ENCODE measurements at regions not wholly inside any gene's neighbourhood (a gene's known extent, or its start where the extent isn't known, plus 50 kb on each side); places are given as distances from the start of the nearest gene placed in this dataset.

DNA sequence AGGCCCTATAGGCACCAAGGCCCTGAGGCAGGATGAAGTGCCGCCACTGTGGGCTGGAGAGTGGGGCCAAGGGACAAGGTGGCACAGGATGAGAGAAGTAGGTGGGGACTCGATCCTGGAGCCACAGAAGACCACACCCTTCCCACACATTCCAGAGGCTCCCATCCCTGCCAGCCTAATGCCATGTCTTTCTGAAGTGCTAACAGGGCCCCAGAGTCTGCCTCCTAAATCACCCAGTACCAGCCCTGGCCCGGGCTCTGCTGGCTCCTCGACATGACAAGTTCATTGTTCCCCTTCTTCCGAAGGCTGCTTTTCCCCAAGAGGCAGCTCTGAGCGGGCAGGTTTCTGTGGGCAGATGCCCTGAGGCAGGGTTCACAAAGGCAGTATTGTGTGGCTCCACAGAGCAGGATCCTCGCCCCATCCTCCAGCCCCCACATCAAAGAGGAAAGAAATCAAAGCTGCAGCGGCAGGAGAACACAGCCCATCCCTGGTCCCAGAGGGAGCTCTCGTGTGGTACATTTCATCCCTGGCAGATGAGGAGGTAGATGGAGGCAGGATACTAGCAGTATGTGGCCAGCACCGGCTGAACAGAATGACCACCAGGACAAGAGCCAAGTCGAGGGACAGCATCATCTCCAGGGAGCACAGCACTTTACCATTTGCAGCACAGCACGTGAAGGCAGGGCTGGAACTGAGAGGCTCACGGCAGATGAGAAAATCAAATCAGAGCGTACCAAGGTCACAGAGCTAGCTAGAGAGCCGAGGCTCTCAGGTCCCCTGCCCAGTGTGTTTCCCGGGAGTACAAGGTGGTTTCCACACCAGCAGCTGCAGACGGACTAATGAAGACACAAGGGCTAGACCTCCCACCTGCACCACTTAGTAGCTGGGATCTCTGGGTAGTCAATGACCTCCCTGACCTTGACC is 64.8 kb downstream of the SYF2 start (continued):
- no peak for TF ChIP-seq POLR2AphosphoS2 (IDR thresholded peaks at IDR 0.05; ENCODE audit: low read depth, low read length)
- TF ChIP-seq, protein P1, sequence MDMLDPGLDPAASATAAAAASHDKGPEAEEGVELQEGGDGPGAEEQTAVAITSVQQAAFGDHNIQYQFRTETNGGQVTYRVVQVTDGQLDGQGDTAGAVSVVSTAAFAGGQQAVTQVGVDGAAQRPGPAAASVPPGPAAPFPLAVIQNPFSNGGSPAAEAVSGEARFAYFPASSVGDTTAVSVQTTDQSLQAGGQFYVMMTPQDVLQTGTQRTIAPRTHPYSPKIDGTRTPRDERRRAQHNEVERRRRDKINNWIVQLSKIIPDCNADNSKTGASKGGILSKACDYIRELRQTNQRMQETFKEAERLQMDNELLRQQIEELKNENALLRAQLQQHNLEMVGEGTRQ (IDR thresholded peaks at IDR 0.05; ENCODE audit: low read depth, low read length), result 0 out of 2 replicates have a peak, but pooled peaks have one; percentile 21
- TF ChIP-seq, protein P1 (CRISPR knock-in tag; IDR thresholded peaks at IDR 0.05; ENCODE audit: borderline replicate concordance), result no peak
- TF ChIP-seq ZNF788 (CRISPR knock-in tag; IDR thresholded peaks at IDR 0.05; ENCODE audit: borderline replicate concordance), result peak; percentile 84; the same call in 1 of the 2 replicates
- TF ChIP-seq ZNF720 (CRISPR knock-in tag; IDR thresholded peaks at IDR 0.05), result no peak
- TF ChIP-seq MAZ (IDR thresholded peaks at IDR 0.05; ENCODE audit: borderline replicate concordance, low read depth, low read length), result peak; percentile 69; the same call in 1 of the 2 replicates
- peak; percentile 42; the same call in 1 of the 2 replicates for TF ChIP-seq MAZ (CRISPR knock-in tag; IDR thresholded peaks at IDR 0.05; ENCODE audit: low read depth)
- peak; percentile 68 for TF ChIP-seq ZNF501 (CRISPR knock-in tag; IDR thresholded peaks at IDR 0.05)
- TF ChIP-seq SALL2 (CRISPR knock-in tag; IDR thresholded peaks at IDR 0.05), result peak; percentile 60
- TF ChIP-seq, protein P2, sequence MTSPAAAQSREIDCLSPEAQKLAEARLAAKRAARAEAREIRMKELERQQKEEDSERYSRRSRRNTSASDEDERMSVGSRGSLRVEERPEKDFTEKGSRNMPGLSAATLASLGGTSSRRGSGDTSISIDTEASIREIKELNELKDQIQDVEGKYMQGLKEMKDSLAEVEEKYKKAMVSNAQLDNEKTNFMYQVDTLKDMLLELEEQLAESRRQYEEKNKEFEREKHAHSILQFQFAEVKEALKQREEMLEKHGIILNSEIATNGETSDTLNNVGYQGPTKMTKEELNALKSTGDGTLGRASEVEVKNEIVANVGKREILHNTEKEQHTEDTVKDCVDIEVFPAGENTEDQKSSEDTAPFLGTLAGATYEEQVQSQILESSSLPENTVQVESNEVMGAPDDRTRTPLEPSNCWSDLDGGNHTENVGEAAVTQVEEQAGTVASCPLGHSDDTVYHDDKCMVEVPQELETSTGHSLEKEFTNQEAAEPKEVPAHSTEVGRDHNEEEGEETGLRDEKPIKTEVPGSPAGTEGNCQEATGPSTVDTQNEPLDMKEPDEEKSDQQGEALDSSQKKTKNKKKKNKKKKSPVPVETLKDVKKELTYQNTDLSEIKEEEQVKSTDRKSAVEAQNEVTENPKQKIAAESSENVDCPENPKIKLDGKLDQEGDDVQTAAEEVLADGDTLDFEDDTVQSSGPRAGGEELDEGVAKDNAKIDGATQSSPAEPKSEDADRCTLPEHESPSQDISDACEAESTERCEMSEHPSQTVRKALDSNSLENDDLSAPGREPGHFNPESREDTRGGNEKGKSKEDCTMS (CRISPR knock-in tag; conservative IDR thresholded peaks at IDR 0.05), result no peak
- TF ChIP-seq STAT5B (CRISPR knock-in tag; IDR thresholded peaks at IDR 0.05), result no peak
- TF ChIP-seq SALL1 (CRISPR knock-in tag; IDR thresholded peaks at IDR 0.05), result peak; percentile 92
- peak; percentile 80; the same call in 1 of the 2 replicates for TF ChIP-seq AKAP8 (CRISPR knock-in tag; IDR thresholded peaks at IDR 0.05)
- no peak for TF ChIP-seq KAT7 (CRISPR knock-in tag; IDR thresholded peaks at IDR 0.05; ENCODE audit: borderline replicate concordance)
- TF ChIP-seq, protein P3, sequence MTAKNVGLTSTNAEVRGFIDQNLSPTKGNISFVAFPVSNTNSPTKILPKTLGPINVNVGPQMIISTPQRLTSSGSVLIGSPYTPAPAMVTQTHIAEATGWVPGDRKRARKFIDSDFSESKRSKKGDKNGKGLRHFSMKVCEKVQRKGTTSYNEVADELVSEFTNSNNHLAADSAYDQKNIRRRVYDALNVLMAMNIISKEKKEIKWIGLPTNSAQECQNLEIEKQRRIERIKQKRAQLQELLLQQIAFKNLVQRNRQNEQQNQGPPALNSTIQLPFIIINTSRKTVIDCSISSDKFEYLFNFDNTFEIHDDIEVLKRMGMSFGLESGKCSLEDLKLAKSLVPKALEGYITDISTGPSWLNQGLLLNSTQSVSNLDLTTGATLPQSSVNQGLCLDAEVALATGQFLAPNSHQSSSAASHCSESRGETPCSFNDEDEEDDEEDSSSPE (CRISPR knock-in tag; IDR thresholded peaks at IDR 0.05), result peak; percentile 38; the same call in 1 of the 2 replicates
- TF ChIP-seq, protein P4, sequence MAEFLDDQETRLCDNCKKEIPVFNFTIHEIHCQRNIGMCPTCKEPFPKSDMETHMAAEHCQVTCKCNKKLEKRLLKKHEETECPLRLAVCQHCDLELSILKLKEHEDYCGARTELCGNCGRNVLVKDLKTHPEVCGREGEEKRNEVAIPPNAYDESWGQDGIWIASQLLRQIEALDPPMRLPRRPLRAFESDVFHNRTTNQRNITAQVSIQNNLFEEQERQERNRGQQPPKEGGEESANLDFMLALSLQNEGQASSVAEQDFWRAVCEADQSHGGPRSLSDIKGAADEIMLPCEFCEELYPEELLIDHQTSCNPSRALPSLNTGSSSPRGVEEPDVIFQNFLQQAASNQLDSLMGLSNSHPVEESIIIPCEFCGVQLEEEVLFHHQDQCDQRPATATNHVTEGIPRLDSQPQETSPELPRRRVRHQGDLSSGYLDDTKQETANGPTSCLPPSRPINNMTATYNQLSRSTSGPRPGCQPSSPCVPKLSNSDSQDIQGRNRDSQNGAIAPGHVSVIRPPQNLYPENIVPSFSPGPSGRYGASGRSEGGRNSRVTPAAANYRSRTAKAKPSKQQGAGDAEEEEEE (CRISPR knock-in tag; IDR thresholded peaks at IDR 0.05; ENCODE audit: borderline replicate concordance), result no peak
- no peak for TF ChIP-seq HDAC6 (IDR thresholded peaks at IDR 0.05; ENCODE audit: low read depth, low read length)
- peak; percentile 54; the same call in 1 of the 2 replicates for TF ChIP-seq KLF12 (CRISPR knock-in tag; IDR thresholded peaks at IDR 0.05; ENCODE audit: borderline replicate concordance)

Measured in HepG2 (cell line).